ENCODE measurements at regions not wholly inside any gene's neighbourhood (a gene's known extent, or its start where the extent isn't known, plus 50 kb on each side); places are given as distances from the start of the nearest gene placed in this dataset.

DNA sequence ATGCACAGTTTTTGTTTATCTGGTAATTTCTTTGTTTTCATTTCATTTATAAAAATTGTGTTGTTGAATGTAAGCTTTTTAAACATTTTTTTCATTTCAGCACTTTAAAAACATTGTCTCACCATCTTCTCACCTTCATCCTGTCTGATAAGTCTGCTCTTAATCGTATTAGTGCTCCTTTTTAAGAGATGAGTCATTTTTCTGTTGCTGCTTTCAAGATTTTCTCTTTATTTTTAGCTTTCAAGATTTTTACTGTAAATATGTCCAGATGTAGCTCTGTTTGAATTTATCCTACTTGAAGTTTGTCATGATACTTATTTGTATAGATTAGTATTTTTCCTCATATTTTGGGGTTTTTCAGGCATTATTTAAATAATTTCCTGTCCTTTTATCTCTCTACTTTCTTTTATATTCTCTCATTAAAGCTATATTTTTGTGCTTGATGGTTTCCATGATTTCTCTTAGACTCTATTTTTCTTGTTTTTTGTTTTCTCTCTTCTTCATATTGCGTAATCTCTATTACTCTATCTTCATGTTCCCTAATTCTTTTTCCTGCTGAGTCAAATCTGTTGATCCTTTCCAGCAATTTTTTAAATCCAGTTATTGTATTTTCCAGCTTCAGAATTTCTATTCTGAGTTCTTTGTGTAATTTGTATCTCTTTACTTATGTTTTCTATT lies 1400.4 kb upstream of the PCDH7 start:
- TF ChIP-seq EZH2 (IDR thresholded peaks at IDR 0.05; ENCODE audit: insufficient read depth, poor library complexity, severe bottlenecking) (no peak), EZH2phosphoT487 (IDR thresholded peaks at IDR 0.05; ENCODE audit: insufficient read depth, low read depth) (no peak)
